ENCODE measurements at regions not wholly inside any gene's neighbourhood (a gene's known extent, or its start where the extent isn't known, plus 50 kb on each side); places are given as distances from the start of the nearest gene placed in this dataset.

DNA sequence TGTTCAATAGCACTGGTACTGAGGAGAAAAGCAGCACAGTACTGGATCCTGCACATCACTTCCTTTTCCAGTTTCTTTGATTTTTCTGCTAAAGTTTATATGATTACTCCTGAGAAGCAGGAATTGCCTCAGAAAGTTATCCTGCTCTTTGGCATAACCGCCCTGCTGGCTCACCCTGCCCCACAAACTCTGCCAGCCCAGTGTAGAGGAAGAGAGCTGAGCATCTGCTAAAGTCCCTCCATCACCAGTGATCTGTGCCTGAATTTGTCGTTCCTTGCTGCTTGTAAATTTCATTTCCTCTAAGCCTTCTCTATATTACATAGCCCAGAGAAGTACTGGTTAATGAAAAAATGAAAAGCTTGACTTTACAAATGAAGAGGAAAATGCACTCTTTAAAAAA, 87.0 kb upstream of the C1orf21 start:
- no peak overlapping the region for H3K9ac ChIP-seq (ENCODE audit: low read depth in 1 of 2, low read length in 2 of 2)
- H3K27ac ChIP-seq (ENCODE audit: low read depth in 2 of 2, low read length in 2 of 2) = no peak overlapping the region
- no peaks in the 10 kb centered on the region for H3K27me3 ChIP-seq (ENCODE audit: control insufficient read depth in 2 of 2, insufficient read depth in 2 of 2, low read length in 2 of 2)
- H3K36me3 ChIP-seq (ENCODE audit: control insufficient read depth in 2 of 2, insufficient read depth in 2 of 2, low read length in 2 of 2) = no peaks in the 10 kb centered on the region
- H3K4me3 ChIP-seq (ENCODE audit: low read length in 2 of 2) = no peak overlapping the region
- H3K4me1 ChIP-seq (ENCODE audit: control insufficient read depth in 2 of 2, insufficient read depth in 2 of 2, low read length in 2 of 2) = no peaks in the 10 kb centered on the region
- H3K9me3 ChIP-seq (ENCODE audit: control insufficient read depth in 2 of 2, low read length in 2 of 2) = no peaks in the 10 kb centered on the region

DNA sequence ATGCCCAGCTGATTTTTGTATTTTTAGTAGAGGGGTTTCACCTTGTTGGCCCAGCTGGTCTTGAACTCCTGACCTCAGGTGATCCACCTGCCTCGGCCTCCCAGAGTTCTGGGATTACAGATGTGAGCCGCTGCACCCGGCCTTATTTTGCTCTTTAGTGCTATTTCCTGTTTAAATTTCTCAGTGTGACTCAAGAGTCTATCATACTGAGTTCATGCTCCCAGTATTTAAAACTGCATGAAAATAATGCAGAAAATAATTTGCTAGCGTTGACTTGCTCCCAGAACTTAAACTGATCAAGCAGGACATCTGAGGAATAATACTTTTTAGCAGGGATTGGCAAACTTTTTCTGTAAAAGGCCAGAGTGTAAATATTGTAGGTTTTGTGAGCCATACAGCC, 86.4 kb upstream of the C1orf21 start:
- no peak overlapping the region for H3K9ac ChIP-seq (ENCODE audit: low read depth in 1 of 2, low read length in 2 of 2)
- H3K4me3 ChIP-seq (ENCODE audit: low read length in 2 of 2) = no peak overlapping the region
- H3K4me1 ChIP-seq (ENCODE audit: control insufficient read depth in 2 of 2, insufficient read depth in 2 of 2, low read length in 2 of 2) = no peaks in the 10 kb centered on the region
- no peaks in the 10 kb centered on the region for H3K9me3 ChIP-seq (ENCODE audit: control insufficient read depth in 2 of 2, low read length in 2 of 2)
- H3K27ac ChIP-seq (ENCODE audit: low read depth in 2 of 2, low read length in 2 of 2) = no peak overlapping the region
- no peaks in the 10 kb centered on the region for H3K36me3 ChIP-seq (ENCODE audit: control insufficient read depth in 2 of 2, insufficient read depth in 2 of 2, low read length in 2 of 2)
- no peaks in the 10 kb centered on the region for H3K27me3 ChIP-seq (ENCODE audit: control insufficient read depth in 2 of 2, insufficient read depth in 2 of 2, low read length in 2 of 2)

DNA sequence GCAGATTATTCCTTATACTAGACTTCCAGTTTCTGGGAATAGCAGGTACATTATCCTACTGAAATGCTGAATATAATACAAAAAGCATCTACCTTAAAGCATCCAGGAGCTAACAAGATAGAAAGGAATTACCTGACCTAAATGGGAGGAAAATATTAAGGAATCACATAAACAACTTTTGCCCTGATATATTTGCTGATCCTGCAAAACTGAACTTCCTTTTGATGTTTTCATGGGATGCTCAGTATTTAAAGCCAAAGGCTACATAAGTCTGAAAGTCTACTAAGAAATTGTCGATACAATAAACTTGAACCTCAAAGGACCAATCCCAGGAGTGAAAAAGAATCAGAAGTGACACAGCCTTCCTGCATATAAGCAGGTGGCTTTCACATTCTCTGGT, 85.6 kb upstream of the C1orf21 start:
- no peaks in the 10 kb centered on the region for H3K36me3 ChIP-seq (ENCODE audit: control insufficient read depth in 2 of 2, insufficient read depth in 2 of 2, low read length in 2 of 2)
- no peak overlapping the region for H3K27ac ChIP-seq (ENCODE audit: low read depth in 2 of 2, low read length in 2 of 2)
- H3K4me1 ChIP-seq (ENCODE audit: control insufficient read depth in 2 of 2, insufficient read depth in 2 of 2, low read length in 2 of 2) = no peaks in the 10 kb centered on the region
- no peaks in the 10 kb centered on the region for H3K9me3 ChIP-seq (ENCODE audit: control insufficient read depth in 2 of 2, low read length in 2 of 2)
- no peaks in the 10 kb centered on the region for H3K27me3 ChIP-seq (ENCODE audit: control insufficient read depth in 2 of 2, insufficient read depth in 2 of 2, low read length in 2 of 2)
- H3K4me3 ChIP-seq (ENCODE audit: low read length in 2 of 2) = no peak overlapping the region
- no peak overlapping the region for H3K9ac ChIP-seq (ENCODE audit: low read depth in 1 of 2, low read length in 2 of 2)

DNA sequence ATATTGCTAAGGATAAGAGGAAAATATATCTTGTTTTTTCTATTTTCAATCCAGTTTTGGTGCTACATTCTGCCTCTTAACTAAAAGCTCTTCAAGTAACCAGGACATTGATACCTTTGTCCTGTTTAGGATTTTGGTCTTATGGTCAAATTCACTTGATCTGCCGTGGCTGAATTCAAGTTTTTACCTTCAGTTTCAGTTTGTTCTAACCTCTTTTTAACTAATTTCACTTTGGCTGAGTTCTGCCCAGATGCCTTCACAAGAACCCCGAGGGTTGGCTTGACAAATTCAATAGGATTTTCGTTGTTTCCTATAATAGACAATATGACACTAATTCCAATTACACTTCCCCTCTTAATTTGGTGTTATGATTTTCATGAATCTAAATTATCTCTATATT, 84.5 kb upstream of the C1orf21 start:
- Histone ChIP-seq H3K27ac (ENCODE audit: low read depth in 2 of 2, low read length in 2 of 2) (no peak overlapping the region), H3K27me3 (ENCODE audit: control insufficient read depth in 2 of 2, insufficient read depth in 2 of 2, low read length in 2 of 2) (no peaks in the 10 kb centered on the region), H3K4me1 (ENCODE audit: control insufficient read depth in 2 of 2, insufficient read depth in 2 of 2, low read length in 2 of 2) (no peaks in the 10 kb centered on the region), H3K4me3 (ENCODE audit: low read length in 2 of 2) (no peak overlapping the region), H3K36me3 (ENCODE audit: control insufficient read depth in 2 of 2, insufficient read depth in 2 of 2, low read length in 2 of 2) (no peaks in the 10 kb centered on the region), H3K9me3 (ENCODE audit: control insufficient read depth in 2 of 2, low read length in 2 of 2) (no peaks in the 10 kb centered on the region), H3K9ac (ENCODE audit: low read depth in 1 of 2, low read length in 2 of 2) (no peak overlapping the region)

DNA sequence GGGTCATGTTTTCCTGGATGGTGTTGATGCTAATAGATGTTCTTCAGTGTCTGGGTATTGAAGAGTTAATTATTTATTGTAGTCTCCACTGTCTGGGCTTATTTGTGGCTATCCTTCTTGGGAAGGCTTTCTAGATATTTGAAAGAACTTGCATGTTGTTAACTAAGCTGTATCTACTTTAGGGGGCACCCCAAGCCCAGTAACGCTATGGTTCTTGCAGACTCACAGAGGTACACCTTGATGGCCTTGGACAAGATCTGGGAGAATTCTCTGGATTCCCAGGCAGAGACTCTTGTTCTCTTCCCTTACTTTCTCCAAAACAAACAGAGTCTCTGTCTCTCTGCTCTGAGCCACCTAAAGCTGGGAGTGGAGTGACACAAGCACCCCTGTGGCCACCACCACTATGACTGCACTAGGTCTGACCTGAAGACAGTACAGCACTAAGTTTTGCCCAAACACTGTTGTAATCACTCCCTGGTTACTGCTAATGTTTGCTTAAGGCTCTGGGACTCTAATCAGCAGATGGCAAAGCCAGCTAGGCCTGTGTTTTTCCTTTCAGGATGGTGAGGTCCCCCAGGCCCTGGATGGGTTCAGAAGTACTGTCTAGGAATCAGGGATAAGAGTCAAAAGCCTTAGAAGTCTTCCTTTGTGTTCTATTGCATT, 76.5 kb upstream of the C1orf21 start:
- Histone ChIP-seq H3K9ac (ENCODE audit: low read depth in 1 of 2, low read length in 2 of 2) (no peak overlapping the region), H3K27me3 (ENCODE audit: control insufficient read depth in 2 of 2, insufficient read depth in 2 of 2, low read length in 2 of 2) (no peaks in the 10 kb centered on the region), H3K4me3 (ENCODE audit: low read length in 2 of 2) (no peak overlapping the region), H3K9me3 (ENCODE audit: control insufficient read depth in 2 of 2, low read length in 2 of 2) (no peaks in the 10 kb centered on the region), H3K4me1 (ENCODE audit: control insufficient read depth in 2 of 2, insufficient read depth in 2 of 2, low read length in 2 of 2) (no peaks in the 10 kb centered on the region), H3K36me3 (ENCODE audit: control insufficient read depth in 2 of 2, insufficient read depth in 2 of 2, low read length in 2 of 2) (no peaks in the 10 kb centered on the region), H3K27ac (ENCODE audit: low read depth in 2 of 2, low read length in 2 of 2) (no peak overlapping the region)

DNA sequence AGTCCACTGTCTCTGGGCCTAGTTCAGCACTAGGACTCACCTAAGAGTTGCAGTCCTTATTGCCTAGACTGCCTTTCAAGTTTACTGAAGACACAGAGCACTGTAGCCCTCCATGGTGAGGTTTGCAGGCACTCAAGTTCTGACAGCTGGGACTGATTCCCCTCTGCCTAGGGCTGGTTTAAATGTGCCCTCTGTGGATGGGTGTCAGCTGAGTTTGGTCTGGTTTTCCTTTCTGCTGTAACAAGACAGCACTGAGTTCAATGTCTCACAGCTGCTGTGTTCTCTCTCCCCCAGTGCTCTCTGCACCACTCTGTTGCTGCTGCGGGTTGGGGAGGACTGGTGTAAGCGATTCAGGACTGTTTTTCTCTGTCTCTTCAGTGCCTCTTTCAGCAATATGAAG, 75.2 kb upstream of the C1orf21 start:
- Histone ChIP-seq H3K9ac (ENCODE audit: low read depth in 1 of 2, low read length in 2 of 2) (no peak overlapping the region), H3K36me3 (ENCODE audit: control insufficient read depth in 2 of 2, insufficient read depth in 2 of 2, low read length in 2 of 2) (no peaks in the 10 kb centered on the region), H3K9me3 (ENCODE audit: control insufficient read depth in 2 of 2, low read length in 2 of 2) (no peaks in the 10 kb centered on the region), H3K4me1 (ENCODE audit: control insufficient read depth in 2 of 2, insufficient read depth in 2 of 2, low read length in 2 of 2) (no peaks in the 10 kb centered on the region), H3K27ac (ENCODE audit: low read depth in 2 of 2, low read length in 2 of 2) (no peak overlapping the region), H3K27me3 (ENCODE audit: control insufficient read depth in 2 of 2, insufficient read depth in 2 of 2, low read length in 2 of 2) (no peaks in the 10 kb centered on the region), H3K4me3 (ENCODE audit: low read length in 2 of 2) (no peak overlapping the region)

DNA sequence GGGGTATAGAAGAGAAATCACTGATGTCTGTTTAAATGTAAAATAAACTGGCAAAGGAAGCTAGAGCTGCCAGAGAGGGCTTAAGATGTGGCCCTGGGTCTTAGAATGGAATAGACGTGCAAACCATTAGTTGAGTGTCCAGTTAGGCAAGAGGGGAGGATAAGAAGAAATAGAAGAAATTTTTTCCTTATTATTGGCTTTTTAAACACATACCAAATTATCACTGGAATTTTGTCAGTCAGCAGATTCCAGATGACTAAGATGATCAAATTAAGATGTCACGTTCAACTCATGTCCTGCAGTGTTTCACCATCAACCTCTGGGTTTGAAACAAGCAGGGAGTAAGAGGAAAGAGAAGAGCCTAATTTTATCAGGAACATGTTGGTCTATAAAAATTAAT, 71.6 kb upstream of the C1orf21 start:
- H3K9me3 ChIP-seq (ENCODE audit: control insufficient read depth in 2 of 2, low read length in 2 of 2) = no peaks in the 10 kb centered on the region
- H3K36me3 ChIP-seq (ENCODE audit: control insufficient read depth in 2 of 2, insufficient read depth in 2 of 2, low read length in 2 of 2) = no peaks in the 10 kb centered on the region
- H3K4me3 ChIP-seq (ENCODE audit: low read length in 2 of 2) = no peak overlapping the region
- no peak overlapping the region for H3K9ac ChIP-seq (ENCODE audit: low read depth in 1 of 2, low read length in 2 of 2)
- H3K4me1 ChIP-seq (ENCODE audit: control insufficient read depth in 2 of 2, insufficient read depth in 2 of 2, low read length in 2 of 2) = no peaks in the 10 kb centered on the region
- H3K27me3 ChIP-seq (ENCODE audit: control insufficient read depth in 2 of 2, insufficient read depth in 2 of 2, low read length in 2 of 2) = no peaks in the 10 kb centered on the region
- no peak overlapping the region for H3K27ac ChIP-seq (ENCODE audit: low read depth in 2 of 2, low read length in 2 of 2)

DNA sequence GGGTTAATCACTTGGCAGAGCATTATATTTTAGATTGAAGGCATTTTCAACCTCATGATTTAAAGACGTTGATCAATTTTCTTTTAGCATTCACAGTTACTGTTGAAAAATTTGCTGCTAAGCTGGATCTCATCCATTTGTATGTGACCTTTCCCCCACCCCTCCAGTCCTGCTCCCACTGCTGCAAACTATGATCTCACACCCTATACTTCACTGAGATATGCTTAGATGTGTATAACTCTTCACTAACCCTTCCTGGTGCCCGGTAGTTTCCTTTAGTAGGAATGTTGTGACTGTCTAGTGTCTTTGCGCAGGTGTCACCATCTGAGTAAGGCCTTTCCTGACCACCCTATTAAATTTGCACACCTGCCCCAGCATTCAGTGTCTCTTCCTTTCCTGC, 67.0 kb upstream of the C1orf21 start:
- Histone ChIP-seq H3K36me3 (ENCODE audit: control insufficient read depth in 2 of 2, insufficient read depth in 2 of 2, low read length in 2 of 2) (no peaks in the 10 kb centered on the region), H3K4me1 (ENCODE audit: control insufficient read depth in 2 of 2, insufficient read depth in 2 of 2, low read length in 2 of 2) (no peaks in the 10 kb centered on the region), H3K9me3 (ENCODE audit: control insufficient read depth in 2 of 2, low read length in 2 of 2) (no peaks in the 10 kb centered on the region), H3K27me3 (ENCODE audit: control insufficient read depth in 2 of 2, insufficient read depth in 2 of 2, low read length in 2 of 2) (no peaks in the 10 kb centered on the region), H3K27ac (ENCODE audit: low read depth in 2 of 2, low read length in 2 of 2) (no peak overlapping the region), H3K4me3 (ENCODE audit: low read length in 2 of 2) (no peak overlapping the region), H3K9ac (ENCODE audit: low read depth in 1 of 2, low read length in 2 of 2) (no peak overlapping the region)

DNA sequence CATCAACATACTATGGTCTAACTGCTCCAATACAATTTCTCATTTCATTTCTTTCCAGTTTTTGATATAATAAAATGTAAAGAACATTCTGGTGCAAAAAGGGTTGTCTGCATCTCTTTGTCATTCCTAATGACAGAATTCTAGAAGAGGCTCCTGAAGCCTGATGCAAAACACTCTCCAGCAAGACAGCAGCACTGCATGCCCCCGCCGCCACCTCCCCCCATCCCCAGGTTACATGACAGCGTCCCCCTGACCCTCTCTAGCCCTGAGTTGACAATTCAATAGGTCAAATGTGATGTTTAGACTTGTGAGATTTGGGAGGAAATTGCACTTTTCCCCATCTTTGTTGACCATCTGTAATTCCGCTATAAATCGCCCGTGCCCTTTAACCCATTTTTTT, 64.6 kb upstream of the C1orf21 start:
- H3K9ac ChIP-seq (ENCODE audit: low read depth in 1 of 2, low read length in 2 of 2) = no peak overlapping the region
- H3K9me3 ChIP-seq (ENCODE audit: control insufficient read depth in 2 of 2, low read length in 2 of 2) = no peaks in the 10 kb centered on the region
- peaks cover 0 to 3% of the 10 kb centered on the region in 2 donors for H3K4me1 ChIP-seq (ENCODE audit: control insufficient read depth in 2 of 2, insufficient read depth in 2 of 2, low read length in 2 of 2)
- H3K27ac ChIP-seq (ENCODE audit: low read depth in 2 of 2, low read length in 2 of 2) = no peak overlapping the region
- no peaks in the 10 kb centered on the region for H3K36me3 ChIP-seq (ENCODE audit: control insufficient read depth in 2 of 2, insufficient read depth in 2 of 2, low read length in 2 of 2)
- H3K4me3 ChIP-seq (ENCODE audit: low read length in 2 of 2) = no peak overlapping the region
- H3K27me3 ChIP-seq (ENCODE audit: control insufficient read depth in 2 of 2, insufficient read depth in 2 of 2, low read length in 2 of 2) = no peaks in the 10 kb centered on the region

DNA sequence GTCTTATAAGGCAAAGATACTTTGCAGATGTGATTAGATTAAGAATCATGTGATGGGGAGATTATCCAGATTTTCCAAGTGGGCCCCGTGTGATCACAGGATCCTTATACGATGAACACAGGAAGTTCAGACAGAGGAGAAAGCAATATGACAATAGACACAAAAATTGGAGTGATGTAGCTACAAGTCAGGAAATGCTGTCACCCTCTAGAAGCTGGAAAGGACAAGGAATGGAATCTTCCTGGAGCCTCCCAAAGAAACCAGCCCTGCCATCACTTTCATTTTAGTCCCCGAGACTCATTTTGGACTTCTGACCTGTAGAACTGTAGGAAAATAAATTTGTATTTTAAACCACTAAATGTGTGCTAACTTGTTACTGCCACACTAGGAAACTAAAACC, 61.9 kb upstream of the C1orf21 start:
- H3K36me3 ChIP-seq (ENCODE audit: control insufficient read depth in 2 of 2, insufficient read depth in 2 of 2, low read length in 2 of 2) = no peaks in the 10 kb centered on the region
- H3K9ac ChIP-seq (ENCODE audit: low read depth in 1 of 2, low read length in 2 of 2) = no peak overlapping the region
- H3K27me3 ChIP-seq (ENCODE audit: control insufficient read depth in 2 of 2, insufficient read depth in 2 of 2, low read length in 2 of 2) = no peaks in the 10 kb centered on the region
- no peaks in the 10 kb centered on the region for H3K9me3 ChIP-seq (ENCODE audit: control insufficient read depth in 2 of 2, low read length in 2 of 2)
- peaks cover 2 to 14% of the 10 kb centered on the region in 2 donors for H3K4me1 ChIP-seq (ENCODE audit: control insufficient read depth in 2 of 2, insufficient read depth in 2 of 2, low read length in 2 of 2)
- H3K27ac ChIP-seq (ENCODE audit: low read depth in 2 of 2, low read length in 2 of 2) = no peak overlapping the region
- no peak overlapping the region for H3K4me3 ChIP-seq (ENCODE audit: low read length in 2 of 2)

DNA sequence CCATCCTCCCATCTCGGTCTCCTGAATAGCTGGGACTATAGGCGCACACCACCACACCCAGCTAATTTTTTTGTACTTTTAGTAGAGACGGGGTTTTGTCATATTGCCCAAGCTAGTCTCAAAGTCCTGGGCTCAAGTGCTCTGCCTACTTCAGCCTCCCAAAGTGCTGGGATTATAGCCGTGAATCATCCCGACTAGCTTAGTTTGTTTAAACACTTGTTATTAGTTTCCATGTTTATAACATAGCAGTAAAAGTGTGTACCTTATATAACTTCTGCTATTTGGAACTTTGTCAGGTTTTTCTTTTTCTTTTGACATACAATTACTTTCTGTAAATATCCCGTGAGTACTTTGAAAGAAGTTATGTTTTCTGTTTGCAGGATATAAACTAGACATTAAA, 60.6 kb upstream of the C1orf21 start:
- Histone ChIP-seq H3K36me3 (ENCODE audit: control insufficient read depth in 2 of 2, insufficient read depth in 2 of 2, low read length in 2 of 2) (no peaks in the 10 kb centered on the region), H3K9ac (ENCODE audit: low read depth in 1 of 2, low read length in 2 of 2) (no peak overlapping the region), H3K4me1 (ENCODE audit: control insufficient read depth in 2 of 2, insufficient read depth in 2 of 2, low read length in 2 of 2) (peaks cover 2 to 18% of the 10 kb centered on the region in 2 donors), H3K27ac (ENCODE audit: low read depth in 2 of 2, low read length in 2 of 2) (no peak overlapping the region), H3K27me3 (ENCODE audit: control insufficient read depth in 2 of 2, insufficient read depth in 2 of 2, low read length in 2 of 2) (no peaks in the 10 kb centered on the region), H3K9me3 (ENCODE audit: control insufficient read depth in 2 of 2, low read length in 2 of 2) (no peaks in the 10 kb centered on the region), H3K4me3 (ENCODE audit: low read length in 2 of 2) (no peak overlapping the region)

Measured in mucosa of rectum (tissue), 2 donors.